ENCODE measurements at regions not wholly inside any gene's neighbourhood (a gene's known extent, or its start where the extent isn't known, plus 50 kb on each side); places are given as distances from the start of the nearest gene placed in this dataset.

DNA sequence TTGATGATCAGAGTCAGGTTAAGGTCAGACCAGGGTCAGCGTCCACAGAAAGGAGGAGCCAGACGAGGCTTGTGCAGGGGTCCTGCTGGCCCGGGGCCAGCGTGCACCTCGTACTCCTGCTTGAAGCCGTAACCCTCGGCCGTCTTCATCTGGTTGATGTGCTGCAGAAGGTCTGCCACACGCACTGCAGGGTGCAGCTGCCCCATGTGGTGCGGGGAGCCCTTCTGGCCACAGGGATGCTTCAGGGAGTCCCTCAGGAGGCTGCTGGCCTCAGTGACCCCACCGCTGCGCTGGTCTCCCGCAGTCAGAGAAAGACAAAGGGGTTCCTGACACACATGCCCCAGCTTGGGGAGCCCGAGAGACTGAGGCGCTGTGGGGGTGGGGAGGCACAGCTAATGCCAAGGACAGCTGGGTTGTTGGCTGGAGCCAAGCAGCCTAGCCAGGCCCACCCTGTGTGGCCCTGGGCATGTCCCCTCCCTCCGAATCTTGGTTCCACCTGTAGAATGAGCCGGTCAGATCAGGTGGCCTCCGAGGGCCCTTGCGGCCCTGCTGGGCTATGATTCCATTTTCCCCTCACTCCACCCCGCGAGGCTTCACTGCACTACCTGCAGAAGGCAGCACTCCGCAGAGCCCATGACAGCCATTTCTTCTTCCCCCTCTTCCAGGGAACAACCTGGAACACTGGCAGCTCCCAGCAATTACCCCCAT is 251.9 kb downstream of the PTPRU start (continued):
- TF ChIP-seq RELB (IDR thresholded peaks at IDR 0.05; ENCODE audit: low read depth): no peak

GRCh38 chr1:29487291-29487690 is 251.0 kb downstream of the PTPRU start:
- ChIA-PET POLR2A (no interaction called here), CTCF (no interaction called here), RAD21 (ENCODE audit: unreplicated experiment) (no interaction called here), SMC1A (ENCODE audit: uncharacterized antibody, unreplicated experiment) (no interaction called here)
- Histone ChIP-seq H3K36me3 (ENCODE audit: control insufficient read depth in 2 of 2, insufficient read depth in 2 of 2, low read length in 1 of 2) (no peaks in the 10 kb centered on the region), H3K9ac (ENCODE audit: control insufficient read depth, insufficient read depth, low read length) (no peak overlapping the region), H2AFZ (ENCODE audit: control insufficient read depth, low read depth, low read length) (no peak overlapping the region), H3K79me2 (ENCODE audit: control insufficient read depth, insufficient read depth, low read length) (no peaks in the 10 kb centered on the region), H3K9me3 (replicated peaks; ENCODE audit: control insufficient read depth, insufficient read depth, low read length) (no peaks in the 10 kb centered on the region), H3K4me3 (no peak overlapping the region), H3K27me3 (replicated peaks in 1 of 2; ENCODE audit: control insufficient read depth in 2 of 2, insufficient read depth in 2 of 2, low read length in 1 of 2) (no peaks in the 10 kb centered on the region; a peak in 2 of 4 replicates), H4K20me1 (ENCODE audit: control insufficient read depth, insufficient read depth) (no peaks in the 10 kb centered on the region), H3K4me2 (ENCODE audit: control insufficient read depth, insufficient read depth) (no peak overlapping the region), H3K4me1 (ENCODE audit: control insufficient read depth, insufficient read depth, low read length) (no peaks in the 10 kb centered on the region), H3K27ac (ENCODE audit: control insufficient read depth, insufficient read depth) (no peak overlapping the region)
- DNase-seq (ENCODE audit: low read depth, low spot score) (no peak), FAIRE-seq (no peak), ATAC-seq (no peak)
- BruUV-seq (replicated peaks): no TSS peak
- in situ Hi-C loops (cut with MboI) (no loop called here), intact Hi-C loops (cut with micrococcal nuclease; ENCODE audit: unreplicated experiment) (no loop called here)
- TF ChIP-seq POLR2AphosphoS2 (IDR thresholded peaks at IDR 0.05; ENCODE audit: low read depth, low read length) (no peak), TAF1 (IDR thresholded peaks at IDR 0.05; ENCODE audit: borderline replicate concordance, low read depth, low read length) (no peak)
- WGBS (ENCODE audit: insufficient coverage, insufficient replicate concordance, low lambda C conversion rate, missing lambda C conversion rate): 14% methylated on average over 6 of the region's 6 CpGs
